ENCODE measurements at regions not wholly inside any gene's neighbourhood (a gene's known extent, or its start where the extent isn't known, plus 50 kb on each side); places are given as distances from the start of the nearest gene placed in this dataset.

- no peaks in the 10 kb centered on the region for H3K9me3 Mint-ChIP-seq (ENCODE audit: low read depth)
- no peaks in the 10 kb centered on the region for H3K4me1 Mint-ChIP-seq (ENCODE audit: low read depth)
- no peak for DNase-seq (ENCODE audit: low spot score)
- no peak overlapping the region for H3K4me3 Mint-ChIP-seq (ENCODE audit: unreplicated experiment)
- H3K36me3 Mint-ChIP-seq (ENCODE audit: low read depth), result no peaks in the 10 kb centered on the region
- no peak for TF ChIP-seq CTCF (IDR thresholded peaks at IDR 0.05)
- H3K27ac Mint-ChIP-seq (ENCODE audit: unreplicated experiment), result no peak overlapping the region
- no peaks in the 10 kb centered on the region for H3K27me3 Mint-ChIP-seq (ENCODE audit: low read depth)
Observed at GRCh38 chr11:29780756-29781155, 236.1 kb downstream of the KCNA4 start.

- Mint-ChIP-seq H3K36me3 (ENCODE audit: low read depth) (peaks cover 1% of the 10 kb centered on the region), H3K27ac (ENCODE audit: unreplicated experiment) (no peak overlapping the region), H3K27me3 (ENCODE audit: low read depth) (no peaks in the 10 kb centered on the region), H3K9me3 (ENCODE audit: low read depth) (peaks cover 5% of the 10 kb centered on the region), H3K4me3 (ENCODE audit: unreplicated experiment) (no peak overlapping the region), H3K4me1 (ENCODE audit: low read depth) (no peaks in the 10 kb centered on the region)
- no peak for TF ChIP-seq CTCF (IDR thresholded peaks at IDR 0.05)
- no peak for DNase-seq (ENCODE audit: low spot score)
Observed at GRCh38 chr11:29773656-29774264, 243.1 kb downstream of the KCNA4 start.

GRCh38 chr11:29756871-29757270, 260.0 kb downstream of the KCNA4 start:
- peaks cover 3% of the 10 kb centered on the region for H3K27me3 Mint-ChIP-seq (ENCODE audit: low read depth)
- no peaks in the 10 kb centered on the region for H3K36me3 Mint-ChIP-seq (ENCODE audit: low read depth)
- H3K27ac Mint-ChIP-seq (ENCODE audit: unreplicated experiment), result no peak overlapping the region
- H3K9me3 Mint-ChIP-seq (ENCODE audit: low read depth), result peaks cover 6% of the 10 kb centered on the region
- DNase-seq (ENCODE audit: low spot score), result no peak
- no peaks in the 10 kb centered on the region for H3K4me1 Mint-ChIP-seq (ENCODE audit: low read depth)
- H3K4me3 Mint-ChIP-seq (ENCODE audit: unreplicated experiment), result no peak overlapping the region
- no peak for TF ChIP-seq CTCF (IDR thresholded peaks at IDR 0.05)

DNA sequence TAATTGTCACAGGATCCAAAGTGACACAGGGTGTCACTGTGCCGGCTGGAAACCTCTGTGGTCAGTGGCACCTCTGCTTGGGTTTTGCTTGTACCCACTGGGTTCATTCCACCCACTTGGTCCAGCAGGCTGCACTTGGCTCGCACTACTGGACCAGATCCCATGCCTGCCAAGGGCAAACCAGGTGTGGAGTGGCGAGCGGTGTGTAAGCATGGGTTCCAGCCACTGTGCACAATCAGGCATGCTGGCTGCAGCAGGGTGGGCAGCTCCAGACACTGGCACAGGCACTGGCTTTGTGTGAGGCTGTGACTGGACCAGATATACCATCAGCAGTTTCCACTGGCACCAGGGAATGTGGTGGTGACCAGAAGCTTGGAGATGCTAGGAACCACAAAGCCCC, 261.4 kb downstream of the KCNA4 start:
- no peak overlapping the region for H3K27ac Mint-ChIP-seq (ENCODE audit: unreplicated experiment)
- peaks cover 2% of the 10 kb centered on the region for H3K27me3 Mint-ChIP-seq (ENCODE audit: low read depth)
- H3K36me3 Mint-ChIP-seq (ENCODE audit: low read depth), result no peaks in the 10 kb centered on the region
- peaks cover 6% of the 10 kb centered on the region for H3K9me3 Mint-ChIP-seq (ENCODE audit: low read depth)
- no peak overlapping the region for H3K4me3 Mint-ChIP-seq (ENCODE audit: unreplicated experiment)
- H3K4me1 Mint-ChIP-seq (ENCODE audit: low read depth), result no peaks in the 10 kb centered on the region
- no peak for DNase-seq (ENCODE audit: low spot score)
- no peak for TF ChIP-seq CTCF (IDR thresholded peaks at IDR 0.05)

DNA sequence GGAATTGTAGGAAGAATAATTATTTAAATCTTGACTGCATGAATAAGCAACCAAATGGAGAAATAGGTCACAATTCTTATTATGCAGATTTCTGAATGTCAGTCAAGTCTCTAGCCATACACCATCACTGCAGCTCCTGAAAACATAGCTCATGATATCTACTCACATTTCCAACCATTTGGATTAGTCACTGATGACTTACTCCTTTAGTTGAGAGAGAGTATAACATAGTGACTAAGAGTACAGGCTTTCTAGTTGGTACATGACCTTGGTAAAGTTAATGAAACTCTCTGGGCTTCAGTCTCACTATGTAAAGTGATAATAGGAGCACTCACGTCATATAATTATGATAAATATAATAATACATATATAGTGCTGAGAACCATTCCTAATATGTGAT, 265.2 kb downstream of the KCNA4 start:
- no peak overlapping the region for H3K27ac Mint-ChIP-seq (ENCODE audit: unreplicated experiment)
- H3K36me3 Mint-ChIP-seq (ENCODE audit: low read depth), result no peaks in the 10 kb centered on the region
- peaks cover 3% of the 10 kb centered on the region for H3K27me3 Mint-ChIP-seq (ENCODE audit: low read depth)
- no peak for DNase-seq (ENCODE audit: low spot score)
- no peaks in the 10 kb centered on the region for H3K4me1 Mint-ChIP-seq (ENCODE audit: low read depth)
- no peaks in the 10 kb centered on the region for H3K9me3 Mint-ChIP-seq (ENCODE audit: low read depth)
- H3K4me3 Mint-ChIP-seq (ENCODE audit: unreplicated experiment), result no peak overlapping the region
- TF ChIP-seq CTCF (IDR thresholded peaks at IDR 0.05), result no peak

Data from chondrocyte (in vitro differentiated cells).